C4-2B (cell line): ENCODE measurements at regions not wholly inside any gene's neighbourhood (a gene's known extent, or its start where the extent isn't known, plus 50 kb on each side); places are given as distances from the start of the nearest gene placed in this dataset.

ENCODE experiments used
- H3K27ac ChIP-seq: fragments of 450-650 bp; 2 replicates; pipeline ENCODE4 v1.5.1; 2017
- ZFX ChIP-seq: fragments of 450-650 bp; IDR thresholded peaks from 2 replicates; pipeline ENCODE4 v1.6.1; 2017
- TF ChIP-seq, protein P1 (sequence below): fragments of 450-650 bp; conservative IDR thresholded peaks from 2 replicates; pipeline ENCODE4 v1.5.1; 2017; ENCODE audit warnings: mild to moderate bottlenecking

GRCh38 chr16:26430618-26431017 is 636.1 kb upstream of the C16orf82 start:
- no peak for TF ChIP-seq ZFX
- TF ChIP-seq, protein P1, sequence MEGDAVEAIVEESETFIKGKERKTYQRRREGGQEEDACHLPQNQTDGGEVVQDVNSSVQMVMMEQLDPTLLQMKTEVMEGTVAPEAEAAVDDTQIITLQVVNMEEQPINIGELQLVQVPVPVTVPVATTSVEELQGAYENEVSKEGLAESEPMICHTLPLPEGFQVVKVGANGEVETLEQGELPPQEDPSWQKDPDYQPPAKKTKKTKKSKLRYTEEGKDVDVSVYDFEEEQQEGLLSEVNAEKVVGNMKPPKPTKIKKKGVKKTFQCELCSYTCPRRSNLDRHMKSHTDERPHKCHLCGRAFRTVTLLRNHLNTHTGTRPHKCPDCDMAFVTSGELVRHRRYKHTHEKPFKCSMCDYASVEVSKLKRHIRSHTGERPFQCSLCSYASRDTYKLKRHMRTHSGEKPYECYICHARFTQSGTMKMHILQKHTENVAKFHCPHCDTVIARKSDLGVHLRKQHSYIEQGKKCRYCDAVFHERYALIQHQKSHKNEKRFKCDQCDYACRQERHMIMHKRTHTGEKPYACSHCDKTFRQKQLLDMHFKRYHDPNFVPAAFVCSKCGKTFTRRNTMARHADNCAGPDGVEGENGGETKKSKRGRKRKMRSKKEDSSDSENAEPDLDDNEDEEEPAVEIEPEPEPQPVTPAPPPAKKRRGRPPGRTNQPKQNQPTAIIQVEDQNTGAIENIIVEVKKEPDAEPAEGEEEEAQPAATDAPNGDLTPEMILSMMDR = no peak
- H3K27ac ChIP-seq = no peak overlapping the region

DNA sequence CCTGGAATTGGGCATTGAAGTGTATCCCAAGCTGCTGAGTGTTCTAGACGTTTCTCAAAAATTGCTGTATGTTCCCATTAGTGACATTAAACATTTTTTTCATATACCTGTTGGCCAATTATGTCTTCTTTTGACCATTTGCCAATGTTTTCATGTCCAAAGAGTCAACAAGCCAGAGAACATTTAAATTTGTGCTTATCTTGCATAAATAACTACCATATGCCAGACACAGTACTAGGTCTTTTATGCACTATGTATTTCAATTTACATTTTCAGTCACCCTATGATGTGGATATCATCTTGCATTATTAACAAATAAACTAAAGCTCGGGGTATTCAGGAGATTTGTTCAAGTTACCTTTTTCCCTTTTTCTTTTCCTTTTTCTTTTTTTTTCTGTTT is 632.9 kb upstream of the C16orf82 start:
- TF ChIP-seq ZFX = no peak
- TF ChIP-seq, protein P1 = no peak
- no peak overlapping the region for H3K27ac ChIP-seq

DNA sequence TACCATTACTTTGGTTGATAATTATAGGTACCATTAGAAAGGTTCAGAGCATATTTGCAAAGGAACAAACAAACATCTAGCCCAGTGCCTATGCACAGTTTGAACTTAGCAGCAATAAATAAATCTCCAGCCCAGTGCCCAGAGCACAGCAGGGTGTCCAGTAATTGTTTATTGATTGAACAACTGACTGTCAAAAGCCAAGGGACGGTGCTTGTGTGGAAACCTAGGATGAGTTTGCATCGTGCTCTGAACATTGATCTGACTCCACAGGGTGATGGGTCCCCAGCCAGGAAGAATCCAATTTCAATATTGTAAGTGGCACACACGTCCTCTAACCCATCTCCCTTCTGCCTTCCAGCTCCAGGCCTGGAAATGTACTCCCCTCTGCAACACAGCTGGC is 625.5 kb upstream of the C16orf82 start:
- no peak for TF ChIP-seq ZFX
- TF ChIP-seq, protein P1 = no peak
- no peak overlapping the region for H3K27ac ChIP-seq

DNA sequence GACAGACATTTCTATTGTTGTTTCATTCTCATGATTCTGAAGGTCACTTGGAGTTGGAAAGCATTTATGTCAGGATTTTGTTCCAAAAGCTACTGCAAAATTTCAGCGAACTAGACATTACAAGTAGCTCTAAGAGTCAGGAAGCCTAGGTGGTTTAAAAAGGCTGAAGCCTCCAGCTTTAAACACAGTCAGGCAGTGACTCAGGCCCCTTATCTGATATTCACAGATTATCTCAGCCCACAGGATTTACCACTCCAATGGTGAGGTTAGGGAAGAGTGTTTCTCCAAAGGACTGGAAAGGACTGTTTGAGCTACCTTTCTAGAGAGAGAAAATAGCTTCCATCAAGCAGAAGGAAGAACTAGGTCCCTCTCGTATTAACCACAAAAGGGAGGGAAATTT is 624.4 kb upstream of the C16orf82 start:
- H3K27ac ChIP-seq = no peak overlapping the region
- TF ChIP-seq, protein P1 = no peak

DNA sequence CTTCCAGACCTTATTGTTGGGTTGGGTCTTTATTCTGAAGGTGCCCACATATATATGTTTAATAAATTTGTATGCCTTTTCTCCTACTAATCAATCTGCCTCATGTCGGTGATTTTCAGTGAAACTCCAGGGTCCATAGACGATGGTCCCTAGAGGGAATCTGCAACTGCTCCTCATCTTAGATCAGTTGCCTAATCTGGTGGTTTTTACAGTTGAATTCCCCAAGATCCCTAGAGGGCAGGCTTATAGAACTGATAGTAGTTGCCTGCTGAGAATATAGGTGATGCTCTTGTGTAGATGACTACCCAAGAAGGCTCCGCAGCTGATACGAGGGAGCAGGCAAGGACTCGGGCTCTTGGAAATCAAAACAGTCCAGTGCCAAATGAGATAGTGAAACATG is 619.2 kb upstream of the C16orf82 start:
- TF ChIP-seq, protein P1 = no peak
- TF ChIP-seq ZFX = no peak
- H3K27ac ChIP-seq = no peak overlapping the region

- H3K27ac ChIP-seq = no peak overlapping the region
- no peak for TF ChIP-seq ZFX
- TF ChIP-seq, protein P1 = peak; percentile 54
These were observed 613.5 kb upstream of the C16orf82 start for GRCh38 chr16:26453215-26453614.

DNA sequence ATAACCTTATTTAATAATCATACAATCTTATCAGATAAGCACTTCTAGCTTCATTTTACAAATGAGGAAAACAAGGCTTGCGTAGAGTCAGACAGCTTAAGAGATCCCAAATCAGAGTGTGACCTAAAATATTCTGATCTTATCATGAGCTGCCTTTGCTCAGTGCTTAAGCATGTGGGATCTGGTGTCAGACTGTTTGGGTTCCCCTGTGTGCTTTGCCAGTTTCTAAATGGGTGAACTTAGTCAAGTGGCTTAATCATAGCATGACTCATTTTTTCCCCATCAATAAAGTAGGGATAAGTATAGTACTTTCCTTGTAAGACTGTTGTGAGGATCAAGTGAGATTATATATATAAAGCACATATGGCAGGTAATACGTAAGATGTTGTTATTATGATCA is 612.6 kb upstream of the C16orf82 start:
- no peak overlapping the region for H3K27ac ChIP-seq
- no peak for TF ChIP-seq ZFX
- TF ChIP-seq, protein P1 = no peak
